Duodenal mucosa (tissue), 2 donors: ENCODE measurements at regions not wholly inside any gene's neighbourhood (a gene's known extent, or its start where the extent isn't known, plus 50 kb on each side); places are given as distances from the start of the nearest gene placed in this dataset.
"Not testable (repeated sequence)": the region's sequence is repeated elsewhere in the genome, so short reads cannot be mapped to it uniquely, and the experiment has no call there.

Source experiments
- H3K27ac ChIP-seq: one replicate; pipeline ENCODE4 v1.7.0; 2013; ENCODE audit warnings: low read depth, low read length
- H3K27me3 ChIP-seq, 2 donors: one replicate each; pipeline ENCODE4 v1.7.0; 2013; ENCODE audit warnings: low read length in 2 of 2, control low read depth in 1 of 2; ENCODE audit not compliant: insufficient read depth in 2 of 2, control insufficient read depth in 1 of 2
- H3K36me3 ChIP-seq, 2 donors: one replicate each; pipeline ENCODE4 v1.7.0; 2013; ENCODE audit warnings: low read length in 2 of 2, control low read depth in 1 of 2; ENCODE audit not compliant: insufficient read depth in 2 of 2, control insufficient read depth in 1 of 2
- H3K4me1 ChIP-seq, 2 donors: one replicate each; pipeline ENCODE4 v1.7.0; 2013; ENCODE audit warnings: low read length in 2 of 2, control low read depth in 1 of 2; ENCODE audit not compliant: insufficient read depth in 2 of 2, control insufficient read depth in 1 of 2
- H3K4me3 ChIP-seq, 2 donors: one replicate each; pipeline ENCODE4 v1.7.0; 2013; ENCODE audit warnings: low read length in 2 of 2, low read depth in 1 of 2
- H3K9ac ChIP-seq, 2 donors: one replicate each; pipeline ENCODE4 v1.7.0; 2013; ENCODE audit warnings: low read length in 2 of 2, low read depth in 1 of 2
- H3K9me3 ChIP-seq, 2 donors: one replicate each; pipeline ENCODE4 v1.7.0; 2013; ENCODE audit warnings: low read length in 2 of 2, control low read depth in 1 of 2; ENCODE audit not compliant: control insufficient read depth in 1 of 2

DNA sequence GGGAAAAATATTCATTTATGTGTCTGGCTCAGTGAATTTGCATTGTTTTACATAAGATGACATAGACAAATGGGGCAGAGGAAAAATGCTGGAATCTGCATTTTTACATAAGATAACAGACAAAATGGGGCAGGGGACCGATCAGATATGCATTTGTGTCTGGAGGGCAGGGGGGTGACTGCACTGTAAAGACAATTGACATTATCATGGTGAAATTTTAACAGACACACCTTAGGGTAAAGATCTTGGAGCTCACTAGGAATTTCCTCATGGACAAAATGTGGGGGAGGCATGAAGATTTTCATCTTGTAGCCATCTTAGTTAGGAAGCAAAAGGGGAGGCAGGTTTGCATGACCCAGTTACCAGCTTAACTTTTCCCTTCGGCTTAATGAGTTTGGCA is 51.4 kb upstream of the GOLGA8O start:
- H3K36me3 ChIP-seq, H3K4me3 ChIP-seq, H3K27me3 ChIP-seq, H3K27ac ChIP-seq, H3K9me3 ChIP-seq, H3K4me1 ChIP-seq, H3K9ac ChIP-seq: not testable (repeated sequence)

DNA sequence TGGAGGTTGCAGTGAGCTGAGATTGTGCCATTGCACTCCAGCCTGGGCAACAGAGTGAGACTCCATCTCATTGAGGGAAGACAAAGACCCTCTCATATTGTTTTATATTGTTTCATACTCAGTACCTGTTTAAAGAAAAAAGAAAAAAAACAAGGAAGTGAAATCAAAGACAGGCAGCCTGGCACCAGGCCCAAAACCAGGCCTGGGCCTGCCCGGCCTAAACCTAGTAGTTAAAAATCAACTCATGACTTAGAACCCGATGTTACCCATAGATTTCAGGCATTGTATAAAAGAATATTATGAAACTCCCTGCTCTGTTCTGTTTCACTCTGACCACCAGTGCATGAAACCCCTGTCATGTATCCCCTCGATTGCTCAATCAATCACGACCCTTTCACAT is 50.2 kb upstream of the GOLGA8O start:
- H3K4me3 ChIP-seq, H3K9me3 ChIP-seq, H3K27me3 ChIP-seq, H3K9ac ChIP-seq, H3K36me3 ChIP-seq, H3K4me1 ChIP-seq, H3K27ac ChIP-seq: not testable (repeated sequence)
